K562 (cell line): ENCODE measurements at regions not wholly inside any gene's neighbourhood (a gene's known extent, or its start where the extent isn't known, plus 50 kb on each side); places are given as distances from the start of the nearest gene placed in this dataset.

Source experiments
- ATAC-seq: fragments of 200-7000 bp; cut with Tn5 transposase; 3 replicates; pipeline ENCODE4 v1.9.1; 2020; ENCODE audit warnings: moderate library complexity
- BruUV-seq: library from RNA; stranded (reverse); fragments of 400-500 nt; replicated peaks from 2 replicates; lab custom pipeline; 2021; lab: Mats Ljungman, UMichigan
- CTCF ChIA-PET: fragments of 300-600 bp; formaldehyde crosslinking; extraction: SDS; loops from one replicate; lab custom pipeline; 2021; ENCODE audit warnings: low intra/inter-chr PET ratio; lab: Yijun Ruan, JAX
- POLR2A ChIA-PET: fragments of 300-600, 350-650 bp; sonication (Branson Sonifier 250); formaldehyde crosslinking; extraction: SDS; loops from one replicate; lab custom pipeline; 2021; ENCODE audit warnings: antibody characterized with exemption, inconsistent platforms; lab: Yijun Ruan, JAX
- DNase-seq, 4 experiments: peaks; one replicate each; pipeline versions ENCODE4 v3.0.0 to v3.0.0-alpha.2; 2011 to 2018; ENCODE audit warnings: low spot score in 3 of 4, mixed read lengths in 3 of 4; ENCODE audit errors: extremely low read depth in 1 of 4
- FAIRE-seq: peaks from 2 replicates; lab custom pipeline; 2011; peaks lifted over from hg19 to GRCh38; lab: Jason Lieb, UNC
- H2AFZ ChIP-seq: 2 replicates; pipeline ENCODE4 v1.6.0; 2011; ENCODE audit warnings: low read depth, low read length, control low read depth, inconsistent platforms
- H3K27ac ChIP-seq: fragments of 200-600 bp; 3 replicates; pipeline ENCODE4 v1.8.0; 2011; ENCODE audit warnings: low read depth, mild to moderate bottlenecking, control low read depth, inconsistent platforms, low read length, moderate library complexity, mixed read lengths; ENCODE audit errors: extremely low read depth
- H3K27me3 ChIP-seq, 2 experiments: fragments of 300-600 bp in 1 of 2; 2 replicates in 1 of 2; 3 replicates in 1 of 2; pipeline versions ENCODE4 v1.6.0 to v1.8.0; 2011; ENCODE audit warnings: inconsistent platforms in 2 of 2, low read length in 2 of 2, mild to moderate bottlenecking in 1 of 2, mixed read lengths in 1 of 2, moderate library complexity in 1 of 2; ENCODE audit not compliant: control insufficient read depth in 2 of 2, insufficient read depth in 2 of 2
- H3K36me3 ChIP-seq: fragments of 300-600 bp; 3 replicates; pipeline ENCODE4 v1.8.0; 2011; ENCODE audit warnings: mild to moderate bottlenecking, low read length, inconsistent platforms; ENCODE audit not compliant: control insufficient read depth, insufficient read depth
- H3K4me1 ChIP-seq, 2 experiments: fragments of 200-600 bp in 1 of 2; replicated peaks in 1 of 2; 2 replicates in 1 of 2; 3 replicates in 1 of 2; pipeline versions ENCODE4 v1.5.1 to v1.8.0; 2011; ENCODE audit warnings: inconsistent platforms in 2 of 2, low read length in 2 of 2, mild to moderate bottlenecking in 1 of 2, mixed read lengths in 1 of 2, moderate library complexity in 1 of 2; ENCODE audit not compliant: control insufficient read depth in 2 of 2, insufficient read depth in 2 of 2
- H3K4me2 ChIP-seq: 2 replicates; pipeline ENCODE4 v1.6.1; 2011; ENCODE audit warnings: low read length, control low read depth, inconsistent platforms, mixed read lengths; ENCODE audit not compliant: insufficient read depth
- H3K4me3 ChIP-seq: fragments of 200-600 bp; sonication (generic), shearing (Covaris generic); 2 replicates; pipeline ENCODE4 v1.5.1; 2016; ENCODE audit warnings: control low read depth, inconsistent platforms
- H3K79me2 ChIP-seq: fragments of 200-600 bp; 3 replicates; pipeline ENCODE4 v1.8.0; 2011; ENCODE audit warnings: low read length, inconsistent platforms; ENCODE audit not compliant: control insufficient read depth, insufficient read depth
- H3K9ac ChIP-seq, 2 experiments: 2 replicates each; pipeline versions ENCODE4 v1.6.0 to v1.6.1; 2011; ENCODE audit warnings: low read depth in 2 of 2, low read length in 2 of 2, control low read depth in 1 of 2, inconsistent platforms in 1 of 2, mild to moderate bottlenecking in 1 of 2, mixed read lengths in 1 of 2; ENCODE audit not compliant: insufficient read depth in 1 of 2
- H3K9me1 ChIP-seq: one replicate; pipeline ENCODE4 v1.6.0; 2011; ENCODE audit warnings: inconsistent platforms, mild to moderate bottlenecking, low read length, moderate library complexity; ENCODE audit not compliant: control insufficient read depth, insufficient read depth
- H3K9me3 ChIP-seq: replicated peaks from 2 replicates; pipeline ENCODE4 v1.5.1; 2011; ENCODE audit warnings: low read depth, low read length, inconsistent platforms; ENCODE audit not compliant: control insufficient read depth, insufficient read depth
- H4K20me1 ChIP-seq: replicated peaks from 2 replicates; pipeline ENCODE4 v1.6.1; 2011; ENCODE audit warnings: low read length, inconsistent platforms, mixed read lengths; ENCODE audit not compliant: control insufficient read depth, insufficient read depth
- ETV1 ChIP-seq: fragments of 450-650 bp; conservative IDR thresholded peaks from 2 replicates; pipeline ENCODE4 v1.6.1; 2016; ENCODE audit warnings: missing genetic modification characterization, control low read depth, low read depth, missing compliant biosample characterization
- GABPB1 ChIP-seq: sonication (generic); formaldehyde crosslinking; IDR thresholded peaks from 2 replicates; pipeline ENCODE4 v1.8.0; 2022; ENCODE audit warnings: mild to moderate bottlenecking, missing genetic modification reagents
- HBP1 ChIP-seq: fragments of 450-650 bp; formaldehyde crosslinking; IDR thresholded peaks from 2 replicates; pipeline ENCODE4 v1.4.0; 2022; ENCODE audit warnings: missing genetic modification characterization
- PHB2 ChIP-seq: fragments of 450-650 bp; IDR thresholded peaks from 2 replicates; pipeline ENCODE4 v1.6.1; 2017; ENCODE audit warnings: low read depth
- ZBTB9 ChIP-seq: fragments of 450-650 bp; formaldehyde crosslinking; IDR thresholded peaks from 2 replicates; pipeline ENCODE4 v1.4.0; 2020; ENCODE audit warnings: mild to moderate bottlenecking, moderate library complexity
- ZNF766 ChIP-seq: fragments of 200-800 bp; sonication (Bioruptor generic); conservative IDR thresholded peaks from 2 replicates; pipeline ENCODE4 v1.6.1; 2016; ENCODE audit warnings: missing genetic modification characterization, missing compliant biosample characterization
- WGBS: fragments of 100-300 bp; shearing (Covaris generic); methylation state at CpG from one replicate; pipeline ENCODE4 v1.1.6; 2016; ENCODE audit warnings: low coverage, mixed read lengths; ENCODE audit not compliant: insufficient coverage; ENCODE audit errors: missing lambda C conversion rate; 5-methylcytosine and 5-hydroxymethylcytosine counted together
- in situ Hi-C: fragments of 300-500 bp; cut with MboI; formaldehyde crosslinking; loops from 4 replicates; pipeline ENCODE4 v1.15.0; 2018; ENCODE audit warnings: inconsistent platforms, mixed read lengths
- intact Hi-C: fragments of 100-400 bp; cut with micrococcal nuclease; formaldehyde crosslinking; loops from 2 replicates; pipeline ENCODE4 v1.14.2; 2022

GRCh38 chr10:65559369-65559768 is 1366.5 kb upstream of the LRRTM3 start:
- H3K4me3 ChIP-seq = no peak overlapping the region
- H3K9me1 ChIP-seq = no peaks in the 10 kb centered on the region
- no peak overlapping the region for H3K4me2 ChIP-seq
- FAIRE-seq = no peak
- POLR2A ChIA-PET = interaction anchor here (1.2 kb wide), 1 partner anchor 10 kb away, joined by 3 read pairs; no protein-coding TSS in a partner anchor
- H3K27me3 ChIP-seq = no peaks in the 10 kb centered on the region
- no peaks in the 10 kb centered on the region for H4K20me1 ChIP-seq
- intact Hi-C loops = no loop called here
- TF ChIP-seq ZBTB9 (CRISPR knock-in tag) = no peak
- TF ChIP-seq GABPB1 (CRISPR knock-in tag) = no peak
- TF ChIP-seq ZNF766 = no peak
- TF ChIP-seq ETV1 = no peak
- TF ChIP-seq HBP1 = no peak
- no peak for TF ChIP-seq PHB2
- no peak overlapping the region for H3K27ac ChIP-seq
- no TSS peak for BruUV-seq
- no peaks in the 10 kb centered on the region for H3K4me1 ChIP-seq
- no peaks in the 10 kb centered on the region for H3K36me3 ChIP-seq
- no peaks in the 10 kb centered on the region for H3K9me3 ChIP-seq
- ATAC-seq = no peak
- H3K79me2 ChIP-seq = no peaks in the 10 kb centered on the region
- no peak overlapping the region for H3K9ac ChIP-seq
- no peak for DNase-seq
- 2% methylated on average over 2 of the region's 2 CpGs for WGBS
- CTCF ChIA-PET = no interaction called here
- no peak overlapping the region for H2AFZ ChIP-seq
- in situ Hi-C loops = no loop called here
